Trophoblast cell (in vitro differentiated cells and primary cell): ENCODE measurements at regions not wholly inside any gene's neighbourhood (a gene's known extent, or its start where the extent isn't known, plus 50 kb on each side); places are given as distances from the start of the nearest gene placed in this dataset.

ENCODE experiments used
- DNase-seq, 2 donors: peaks; one replicate each; pipeline ENCODE4 v3.0.0-alpha.2; 2016
- H2AFZ ChIP-seq: 2 replicates; pipeline ENCODE4 v1.6.1; 2013; ENCODE audit warnings: low read length, moderate library complexity, mild to moderate bottlenecking; ENCODE audit not compliant: insufficient read depth, poor library complexity
- H2AK5ac ChIP-seq: 2 replicates; pipeline ENCODE4 v1.6.1; 2013; ENCODE audit warnings: mild to moderate bottlenecking, low read length
- H2BK120ac ChIP-seq: 2 replicates; pipeline ENCODE4 v1.6.1; 2013; ENCODE audit warnings: low read length, mild to moderate bottlenecking, moderate library complexity; ENCODE audit not compliant: insufficient read depth, poor library complexity
- H2BK12ac ChIP-seq: 2 replicates; pipeline ENCODE4 v1.6.1; 2013; ENCODE audit warnings: mild to moderate bottlenecking, low read length, moderate library complexity
- H2BK5ac ChIP-seq: 2 replicates; pipeline ENCODE4 v1.6.1; 2013; ENCODE audit warnings: low read length, low read depth, moderate library complexity, mild to moderate bottlenecking; ENCODE audit not compliant: poor library complexity
- H3K14ac ChIP-seq: 2 replicates; pipeline ENCODE4 v1.6.1; 2013; ENCODE audit warnings: mild to moderate bottlenecking, low read length
- H3K18ac ChIP-seq: 2 replicates; pipeline ENCODE4 v1.6.1; 2013; ENCODE audit warnings: mild to moderate bottlenecking, low read length
- H3K23ac ChIP-seq: 2 replicates; pipeline ENCODE4 v1.6.1; 2013; ENCODE audit warnings: low read length
- H3K27ac ChIP-seq: 2 replicates; pipeline ENCODE4 v1.5.1; 2013; ENCODE audit warnings: low read depth, mild to moderate bottlenecking, inconsistent platforms, low read length, moderate library complexity
- H3K27me3 ChIP-seq: 2 replicates; pipeline ENCODE4 v1.6.1; 2013; ENCODE audit warnings: inconsistent platforms, mild to moderate bottlenecking, low read length, moderate library complexity; ENCODE audit not compliant: insufficient read depth
- H3K36me3 ChIP-seq, 2 experiments: 1 replicate in 1 of 2; 2 replicates in 1 of 2; pipeline ENCODE4 v1.6.1; 2013; ENCODE audit warnings: low read length in 2 of 2, mild to moderate bottlenecking in 2 of 2, moderate library complexity in 1 of 2; ENCODE audit not compliant: insufficient read depth in 2 of 2, control insufficient read depth in 1 of 2
- H3K4ac ChIP-seq: 2 replicates; pipeline ENCODE4 v1.6.1; 2013; ENCODE audit warnings: low read depth, mild to moderate bottlenecking, low read length, moderate library complexity
- H3K4me1 ChIP-seq, 2 experiments: 1 replicate in 1 of 2; 2 replicates in 1 of 2; pipeline ENCODE4 v1.6.1; 2013; ENCODE audit warnings: low read length in 2 of 2, mild to moderate bottlenecking in 2 of 2, moderate library complexity in 1 of 2; ENCODE audit not compliant: insufficient read depth in 2 of 2, control insufficient read depth in 1 of 2
- H3K4me2 ChIP-seq: 2 replicates; pipeline ENCODE4 v1.6.1; 2013; ENCODE audit warnings: inconsistent platforms, mild to moderate bottlenecking, low read length, moderate library complexity
- H3K4me3 ChIP-seq: 2 replicates; pipeline ENCODE4 v1.5.1; 2013; ENCODE audit warnings: mild to moderate bottlenecking, low read depth, low read length, inconsistent platforms
- H3K79me1 ChIP-seq: one replicate; pipeline ENCODE4 v1.6.1; 2013; ENCODE audit warnings: low read length
- H3K79me2 ChIP-seq: 2 replicates; pipeline ENCODE4 v1.6.1; 2013; ENCODE audit warnings: low read length, mild to moderate bottlenecking; ENCODE audit not compliant: control insufficient read depth, insufficient read depth, poor library complexity
- H3K9ac ChIP-seq: 2 replicates; pipeline ENCODE4 v1.6.1; 2013; ENCODE audit warnings: mild to moderate bottlenecking, low read length
- H3K9me3 ChIP-seq: 2 replicates; pipeline ENCODE4 v1.6.1; 2013; ENCODE audit warnings: low read depth, mild to moderate bottlenecking, control low read depth, inconsistent platforms, low read length; ENCODE audit not compliant: insufficient read depth
- H4K12ac ChIP-seq: 2 replicates; pipeline ENCODE4 v1.6.1; 2013; ENCODE audit warnings: low read depth, mild to moderate bottlenecking, low read length, moderate library complexity
- H4K8ac ChIP-seq: 2 replicates; pipeline ENCODE4 v1.6.1; 2013; ENCODE audit warnings: low read depth, mild to moderate bottlenecking, low read length, moderate library complexity
- H4K91ac ChIP-seq: one replicate; pipeline ENCODE4 v1.6.1; 2013; ENCODE audit warnings: low read depth, mild to moderate bottlenecking, low read length, moderate library complexity
- WGBS: extraction: QIAGEN DNeasy Blood & Tissue Kit; methylation state at CpG from one replicate; pipeline ENCODE4 v1.1.7; 2013; ENCODE audit warnings: missing lambda C conversion rate; ENCODE audit not compliant: insufficient read length, insufficient coverage; ENCODE audit errors: extremely low coverage; 5-methylcytosine and 5-hydroxymethylcytosine counted together

- no CpG with 5 or more reads among the region's 6 CpGs for WGBS
- no peak overlapping the region for H3K4me2 ChIP-seq
These were observed 132.3 kb upstream of the CRY1 start for GRCh38 chr12:107225635-107226034.

GRCh38 chr12:107226126-107226525, 132.8 kb upstream of the CRY1 start:
- no peaks in the 10 kb centered on the region for H3K79me2 ChIP-seq
- H4K8ac ChIP-seq, result no peak overlapping the region
- no peak for DNase-seq
- no peaks in the 10 kb centered on the region for H3K9me3 ChIP-seq
- H3K23ac ChIP-seq, result no peak overlapping the region
- WGBS, result no CpG with 5 or more reads among the region's 2 CpGs
- H2AFZ ChIP-seq, result no peak overlapping the region
- no peak overlapping the region for H3K18ac ChIP-seq
- no peak overlapping the region for H3K14ac ChIP-seq
- no peak overlapping the region for H3K27ac ChIP-seq
- H3K9ac ChIP-seq, result no peak overlapping the region
- no peaks in the 10 kb centered on the region for H3K79me1 ChIP-seq
- H4K12ac ChIP-seq, result no peak overlapping the region
- H3K27me3 ChIP-seq, result no peaks in the 10 kb centered on the region
- H3K4ac ChIP-seq, result no peak overlapping the region
- no peaks in the 10 kb centered on the region for H3K36me3 ChIP-seq
- no peak overlapping the region for H4K91ac ChIP-seq
- peaks cover 0 to 6% of the 10 kb centered on the region in 2 experiments for H3K4me1 ChIP-seq
- no peak overlapping the region for H2BK120ac ChIP-seq
- no peak overlapping the region for H2BK12ac ChIP-seq
- H3K4me2 ChIP-seq, result no peak overlapping the region
- no peak overlapping the region for H2BK5ac ChIP-seq
- H2AK5ac ChIP-seq, result no peak overlapping the region
- H3K4me3 ChIP-seq, result no peak overlapping the region

More at GRCh38 chr12:107225635-107226034, 132.3 kb upstream of the CRY1 start:
- no peak overlapping the region for H3K9ac ChIP-seq
- H4K12ac ChIP-seq, result no peak overlapping the region
- H2AK5ac ChIP-seq, result no peak overlapping the region
- peaks cover 0 to 6% of the 10 kb centered on the region in 2 experiments for H3K4me1 ChIP-seq
- no peaks in the 10 kb centered on the region for H3K79me1 ChIP-seq
- no peak overlapping the region for H3K14ac ChIP-seq
- no peak for DNase-seq
- H3K4ac ChIP-seq, result no peak overlapping the region
- H4K91ac ChIP-seq, result no peak overlapping the region
- no peak overlapping the region for H4K8ac ChIP-seq
- no peak overlapping the region for H3K4me3 ChIP-seq
- H2AFZ ChIP-seq, result no peak overlapping the region
- H3K27ac ChIP-seq, result no peak overlapping the region
- H3K18ac ChIP-seq, result no peak overlapping the region
- H2BK120ac ChIP-seq, result no peak overlapping the region
- H3K27me3 ChIP-seq, result no peaks in the 10 kb centered on the region
- H3K23ac ChIP-seq, result no peak overlapping the region
- H3K9me3 ChIP-seq, result no peaks in the 10 kb centered on the region
- H2BK5ac ChIP-seq, result no peak overlapping the region
- no peaks in the 10 kb centered on the region for H3K79me2 ChIP-seq
- no peak overlapping the region for H2BK12ac ChIP-seq
- no peaks in the 10 kb centered on the region for H3K36me3 ChIP-seq

DNA sequence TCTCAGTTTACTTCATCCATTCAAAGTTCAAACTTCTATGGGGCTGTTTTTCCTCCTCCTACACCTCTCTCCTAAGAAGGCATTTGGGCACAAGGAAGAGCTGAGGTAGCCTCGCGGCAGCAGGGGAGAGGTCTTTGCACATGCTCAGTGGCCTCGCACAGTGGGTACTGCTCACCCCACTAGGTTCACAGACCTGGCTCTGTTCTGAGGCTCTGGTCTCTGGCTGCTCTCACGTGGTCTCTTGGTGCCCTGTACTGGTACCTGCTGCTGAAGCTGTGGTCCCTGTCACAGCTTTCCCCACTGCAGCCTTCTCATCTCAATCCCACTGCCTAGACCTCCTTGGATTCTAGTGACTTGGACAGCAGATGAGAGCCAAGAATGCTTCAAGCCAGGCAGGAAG, 134.7 kb upstream of the CRY1 start:
- Histone ChIP-seq H3K4ac (no peak overlapping the region), H3K23ac (no peak overlapping the region)

GRCh38 chr12:107229827-107230226, 136.5 kb upstream of the CRY1 start:
- no peak overlapping the region for H3K4ac ChIP-seq
- H3K36me3 ChIP-seq, result no peaks in the 10 kb centered on the region
- H2BK12ac ChIP-seq, result no peak overlapping the region
- H4K8ac ChIP-seq, result no peak overlapping the region
- H3K27ac ChIP-seq, result no peak overlapping the region
- no peak for DNase-seq
- H2AK5ac ChIP-seq, result no peak overlapping the region
- H3K23ac ChIP-seq, result no peak overlapping the region
- no peaks in the 10 kb centered on the region for H3K79me2 ChIP-seq
- H2AFZ ChIP-seq, result no peak overlapping the region
- H3K27me3 ChIP-seq, result no peaks in the 10 kb centered on the region
- WGBS, result no CpG with 5 or more reads among the region's 5 CpGs
- no peak overlapping the region for H3K4me2 ChIP-seq
- no peak overlapping the region for H2BK120ac ChIP-seq
- H3K9me3 ChIP-seq, result no peaks in the 10 kb centered on the region
- no peak overlapping the region for H2BK5ac ChIP-seq
- no peak overlapping the region for H4K12ac ChIP-seq
- no peak overlapping the region for H4K91ac ChIP-seq
- no peaks in the 10 kb centered on the region for H3K79me1 ChIP-seq
- H3K14ac ChIP-seq, result no peak overlapping the region
- H3K4me1 ChIP-seq, result peaks cover 0 to 6% of the 10 kb centered on the region in 2 experiments
- no peak overlapping the region for H3K18ac ChIP-seq
- no peak overlapping the region for H3K4me3 ChIP-seq
- no peak overlapping the region for H3K9ac ChIP-seq

More for the DNA sequence above, 134.7 kb upstream of the CRY1 start:
- Histone ChIP-seq H3K18ac (no peak overlapping the region), H3K9ac (no peak overlapping the region), H2AK5ac (no peak overlapping the region), H3K4me3 (no peak overlapping the region), H3K27me3 (no peaks in the 10 kb centered on the region), H3K79me1 (no peaks in the 10 kb centered on the region), H2BK5ac (no peak overlapping the region), H3K79me2 (no peaks in the 10 kb centered on the region), H3K4me2 (no peak overlapping the region), H2BK12ac (no peak overlapping the region), H3K4me1 (peaks cover 0 to 6% of the 10 kb centered on the region in 2 experiments), H4K12ac (no peak overlapping the region), H2AFZ (no peak overlapping the region), H3K9me3 (no peaks in the 10 kb centered on the region), H3K14ac (no peak overlapping the region), H3K36me3 (no peaks in the 10 kb centered on the region), H4K91ac (no peak overlapping the region), H4K8ac (no peak overlapping the region), H3K27ac (no peak overlapping the region), H2BK120ac (no peak overlapping the region)
- no CpG with 5 or more reads among the region's 4 CpGs for whole genome bisulfite sequencing
- no peak for DNase-seq
